Skin epidermis (tissue), 12 donors: ENCODE measurements at regions not wholly inside any gene's neighbourhood (a gene's known extent, or its start where the extent isn't known, plus 50 kb on each side); places are given as distances from the start of the nearest gene placed in this dataset.

ENCODE experiments used
- H3K27ac ChIP-seq, 21 experiments: fragments of 200-600 bp; sonication (generic) in 11 of 21; one replicate each; pipeline ENCODE4 v1.5.0; 2020; ENCODE audit warnings: mild to moderate bottlenecking in 3 of 21, inconsistent platforms in 2 of 21, moderate library complexity in 2 of 21
- H3K4me3 ChIP-seq, 7 experiments: fragments of 200-600 bp; sonication (generic) in 2 of 7; one replicate each; pipeline ENCODE4 v1.5.0; 2020; ENCODE audit warnings: inconsistent platforms in 2 of 7, mild to moderate bottlenecking in 2 of 7, moderate library complexity in 1 of 7

DNA sequence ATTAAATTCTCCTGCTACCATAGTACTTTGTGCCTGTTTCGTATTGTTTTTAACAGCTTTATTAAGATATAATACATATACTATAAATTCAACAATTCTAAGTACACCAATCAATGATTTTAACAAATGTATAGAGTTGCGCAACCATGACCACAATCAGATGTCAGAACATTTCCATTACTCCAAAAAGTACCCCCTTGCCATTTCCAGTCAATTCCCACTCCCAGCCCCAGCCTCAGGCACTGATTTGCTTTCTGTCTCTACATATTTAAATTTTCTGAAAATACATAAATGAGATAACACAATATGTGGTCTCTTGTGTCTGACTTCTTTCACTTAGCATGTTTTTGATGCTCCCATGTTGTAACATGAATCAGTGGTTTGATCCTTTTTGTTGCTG is 193.9 kb downstream of the FIGN start:
- no peak overlapping the region for H3K27ac ChIP-seq

DNA sequence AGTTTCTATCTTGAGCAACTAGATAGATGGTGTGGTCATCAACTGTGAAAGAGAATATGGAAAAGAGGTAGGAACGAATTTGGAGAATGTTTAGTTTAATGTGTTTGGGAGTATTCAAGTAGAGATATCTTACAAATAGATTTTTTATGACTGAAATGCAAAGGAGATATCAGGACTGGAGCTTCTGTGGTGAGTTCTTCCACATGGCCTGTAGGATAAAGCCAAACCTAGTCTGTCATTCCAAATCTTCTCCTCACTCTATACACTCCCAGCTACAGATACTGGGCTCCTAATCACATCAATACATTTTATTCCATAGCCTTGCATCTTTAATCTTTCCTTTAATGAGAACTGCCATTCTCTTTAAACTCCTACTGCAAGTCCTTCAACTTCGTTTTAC is 194.3 kb downstream of the FIGN start:
- Histone ChIP-seq H3K4me3 (no peak overlapping the region), H3K27ac (no peak overlapping the region)

More for the DNA sequence above, 193.9 kb downstream of the FIGN start:
- H3K4me3 ChIP-seq, result no peak overlapping the region

DNA sequence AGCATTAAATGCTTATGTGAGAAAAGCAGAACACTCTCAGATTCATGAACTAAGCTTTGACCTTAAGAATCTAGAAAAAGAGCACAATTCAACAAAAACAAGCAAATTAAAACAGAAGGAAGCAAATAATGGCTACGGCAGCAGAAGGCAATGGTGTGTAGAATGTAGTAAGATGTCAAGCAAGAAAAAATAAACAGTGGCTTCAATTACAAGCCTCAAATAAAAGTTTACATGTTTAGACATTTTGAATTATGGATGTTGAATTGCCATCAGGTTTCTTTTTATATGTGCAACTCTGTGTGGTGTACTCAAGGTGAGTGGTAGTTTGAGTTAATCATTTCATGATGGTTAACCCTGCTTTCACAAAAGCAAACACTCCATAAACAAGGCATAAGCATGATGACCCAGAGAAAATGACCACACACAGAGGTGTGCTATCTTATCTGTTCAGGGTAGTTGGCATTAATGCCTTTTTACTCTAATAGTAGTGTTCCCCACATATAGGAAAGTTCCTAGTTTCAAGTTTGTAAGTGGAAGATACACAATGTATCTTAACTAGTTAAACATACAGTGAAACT is 207.1 kb downstream of the FIGN start:
- Histone ChIP-seq H3K4me3 (no peak overlapping the region), H3K27ac (no peak overlapping the region)

DNA sequence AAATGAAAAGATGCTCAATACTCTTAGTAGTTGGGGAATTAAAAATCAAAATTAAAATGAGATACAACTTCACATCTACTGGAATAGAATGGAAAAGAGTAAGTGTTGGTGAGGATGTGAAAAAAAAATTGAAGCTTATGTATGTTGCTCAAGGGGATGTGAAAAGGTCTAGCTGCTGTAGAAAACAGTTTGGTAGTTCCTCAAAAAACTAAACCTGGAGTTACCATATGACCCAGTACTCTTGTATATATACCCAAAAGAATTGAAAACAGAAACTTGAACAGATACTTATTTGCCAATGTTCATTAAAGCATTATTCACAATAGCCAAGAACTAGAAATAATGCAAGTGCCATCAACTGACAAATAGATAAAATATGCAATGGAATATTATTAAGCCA is 208.4 kb downstream of the FIGN start:
- Histone ChIP-seq H3K27ac (no peak overlapping the region), H3K4me3 (no peak overlapping the region)

DNA sequence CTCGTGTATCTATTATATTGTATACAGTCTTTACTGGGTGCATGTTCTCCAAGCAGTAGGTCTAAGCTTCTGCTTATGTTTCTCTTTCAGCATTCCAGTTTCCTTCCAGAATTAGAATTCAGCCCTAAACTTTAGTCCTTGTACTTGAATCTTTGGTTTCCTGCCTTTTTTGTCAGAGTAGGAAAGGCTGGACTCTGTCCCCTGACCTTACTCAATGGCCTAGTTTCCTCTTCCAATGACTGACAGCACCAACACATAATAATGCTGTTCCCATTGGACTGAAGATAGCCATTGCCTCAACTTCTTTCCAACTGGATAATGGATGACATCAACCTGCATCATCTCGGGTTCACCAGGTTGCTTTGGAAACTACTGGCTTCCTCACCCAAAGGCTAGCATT is 217.0 kb downstream of the FIGN start:
- H3K27ac ChIP-seq, result no peak overlapping the region
- no peak overlapping the region for H3K4me3 ChIP-seq

DNA sequence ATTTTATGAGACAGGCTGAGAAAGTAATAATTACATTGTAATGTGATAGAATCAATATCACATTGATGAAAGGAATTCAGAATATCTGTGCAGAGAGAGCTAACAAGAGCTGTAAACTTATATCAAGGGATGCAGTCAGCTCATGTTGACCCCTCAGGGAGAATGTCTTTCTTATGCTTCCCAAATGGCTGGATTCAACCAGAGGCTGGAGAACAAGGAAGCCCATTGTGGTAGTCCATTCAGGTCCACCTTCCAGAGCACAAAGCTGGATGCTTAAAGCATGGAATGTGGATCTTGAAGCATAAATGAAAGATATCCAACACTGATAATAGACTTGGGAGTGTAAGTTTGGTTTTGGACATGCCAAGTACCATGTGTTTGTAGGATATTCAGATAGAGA is 220.0 kb downstream of the FIGN start:
- Histone ChIP-seq H3K27ac (no peak overlapping the region), H3K4me3 (no peak overlapping the region)

DNA sequence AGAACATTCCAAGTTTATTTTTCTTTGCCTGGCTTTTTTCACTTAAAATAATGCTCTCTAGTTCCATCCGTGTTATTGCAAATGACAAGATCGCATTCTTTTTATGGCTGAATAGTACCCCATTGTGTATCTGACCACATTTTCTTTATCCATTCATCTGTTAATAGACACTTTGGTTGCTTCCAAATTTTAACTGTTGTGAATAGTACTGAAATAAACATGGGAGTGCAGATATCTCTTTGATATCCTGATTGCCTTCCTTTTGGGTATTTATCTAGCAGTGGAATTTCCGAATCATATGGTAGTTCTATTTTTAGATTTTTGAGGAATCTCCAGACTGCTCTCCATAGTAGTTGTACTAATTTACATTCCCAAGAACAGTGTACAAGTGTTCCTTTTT is 230.5 kb downstream of the FIGN start:
- Histone ChIP-seq H3K27ac (no peak overlapping the region), H3K4me3 (no peak overlapping the region)

DNA sequence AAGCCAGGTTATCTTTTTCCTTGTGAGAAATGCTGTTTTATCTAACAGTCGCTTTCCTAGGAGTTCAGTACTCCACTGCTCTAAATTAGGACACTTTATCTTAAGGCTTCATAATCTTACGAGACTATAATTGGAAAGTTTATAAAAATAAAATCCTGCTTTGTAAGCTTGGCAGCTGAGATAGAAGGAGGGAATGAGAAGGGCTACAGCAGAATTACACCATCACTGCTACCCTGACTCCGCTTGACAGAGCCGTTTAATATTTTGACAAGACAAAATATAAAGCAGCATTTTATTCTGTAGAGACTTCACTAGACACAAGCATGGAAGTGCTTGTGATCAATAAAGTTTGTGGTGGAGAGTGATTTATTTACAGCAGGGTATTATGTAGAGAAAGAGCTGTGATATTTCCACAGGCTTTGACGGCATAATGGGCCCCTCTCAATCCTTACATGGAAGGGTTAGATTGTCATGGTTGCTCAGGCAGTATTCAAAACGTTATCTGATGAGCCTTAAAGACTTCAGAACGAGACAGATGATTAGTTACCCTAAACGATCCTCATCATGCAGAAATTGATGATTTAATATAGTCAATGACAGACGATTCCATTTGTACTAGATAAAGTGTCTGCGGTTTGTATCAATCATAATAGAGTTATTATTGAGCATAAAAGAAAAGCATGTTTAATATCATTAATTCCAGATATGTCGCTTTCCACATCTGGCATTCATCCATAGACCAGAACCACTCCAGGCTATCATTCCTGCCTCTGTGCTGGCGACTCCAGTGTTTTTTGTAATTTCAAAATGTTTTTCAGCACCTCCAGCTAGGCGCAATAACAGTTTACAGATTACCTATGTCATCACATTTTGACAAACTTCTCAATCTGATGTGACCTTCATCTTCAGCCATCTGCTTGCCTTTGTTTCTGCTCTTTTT is 242.2 kb downstream of the FIGN start:
- Histone ChIP-seq H3K27ac (no peak overlapping the region), H3K4me3 (no peak overlapping the region)

DNA sequence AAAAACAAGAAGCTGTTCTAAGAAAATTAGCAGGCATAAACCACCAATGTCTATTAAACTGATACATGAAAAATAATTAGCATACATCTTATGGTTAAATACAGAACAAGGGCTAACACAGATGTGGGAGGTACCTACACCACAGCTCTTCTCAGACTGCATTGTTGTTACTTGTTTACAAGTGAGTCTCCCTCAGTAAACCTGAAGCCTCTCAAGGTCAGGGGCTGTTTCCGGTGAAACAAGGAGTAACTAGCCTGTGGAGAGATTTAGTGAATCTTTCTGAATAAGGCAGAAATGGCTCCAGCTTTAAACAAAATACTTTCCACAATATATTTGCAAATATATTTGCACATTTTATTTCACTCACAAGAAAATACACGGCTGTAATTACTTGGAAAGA is 244.0 kb downstream of the FIGN start:
- Histone ChIP-seq H3K4me3 (no peak overlapping the region), H3K27ac (no peak overlapping the region)

DNA sequence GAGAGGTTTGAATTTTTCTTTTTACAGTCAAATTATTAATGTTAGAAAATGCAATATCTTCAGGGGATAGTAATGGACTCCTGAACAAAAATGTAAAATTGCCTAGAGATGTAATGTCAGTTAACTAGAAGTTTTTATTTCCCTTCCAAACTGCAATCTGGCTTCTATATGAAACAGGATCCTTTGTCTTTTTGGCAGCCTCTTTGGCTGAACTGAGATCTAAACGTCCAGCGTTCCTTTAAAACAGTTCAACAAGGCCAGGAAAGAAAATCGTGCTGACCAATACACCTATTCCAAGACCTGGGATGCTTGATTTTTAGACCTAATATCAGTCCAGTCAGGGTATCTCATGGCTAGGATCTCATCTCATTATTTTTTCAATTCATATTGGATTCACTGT is 245.5 kb downstream of the FIGN start:
- no peak overlapping the region for H3K4me3 ChIP-seq
- H3K27ac ChIP-seq, result no peak overlapping the region

DNA sequence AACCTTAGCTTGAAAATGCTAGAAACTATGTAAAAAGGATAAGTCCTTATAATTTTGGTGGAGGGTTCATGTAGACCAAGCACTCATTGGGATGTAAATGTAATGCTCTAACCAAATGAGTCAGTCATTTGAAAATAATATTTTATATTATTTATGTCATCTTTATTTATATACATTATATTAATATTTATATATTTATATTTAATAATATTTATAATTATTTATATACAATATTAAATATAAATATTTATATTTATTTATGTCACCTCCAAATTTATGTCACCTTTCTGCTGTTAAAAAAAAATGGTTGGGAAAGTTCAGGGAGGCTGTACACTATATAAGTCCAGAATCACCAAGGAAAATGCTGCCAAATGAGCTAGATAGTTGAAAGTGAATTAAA is 254.3 kb downstream of the FIGN start:
- Histone ChIP-seq H3K4me3 (no peak overlapping the region), H3K27ac (no peak overlapping the region)

DNA sequence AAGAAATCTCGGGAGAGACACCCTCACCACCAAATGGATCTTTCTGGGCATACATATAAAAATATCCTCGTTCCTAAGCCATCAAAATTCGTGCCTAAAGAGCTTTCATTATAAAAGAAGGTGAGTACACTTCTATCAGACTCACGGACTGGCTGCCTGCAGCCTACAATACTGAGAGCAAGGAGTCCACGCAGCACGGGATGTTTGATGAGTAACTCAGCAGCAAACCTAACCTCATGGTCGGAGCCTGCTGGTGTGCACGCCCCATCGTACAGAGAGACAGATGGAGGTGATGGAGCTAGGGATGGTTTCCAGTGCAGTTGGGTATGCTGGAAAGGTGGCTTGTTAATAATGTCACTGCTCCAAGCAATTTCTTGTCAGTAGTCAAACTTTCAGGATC is 256.2 kb downstream of the FIGN start:
- Histone ChIP-seq H3K4me3 (no peak overlapping the region), H3K27ac (no peak overlapping the region)

DNA sequence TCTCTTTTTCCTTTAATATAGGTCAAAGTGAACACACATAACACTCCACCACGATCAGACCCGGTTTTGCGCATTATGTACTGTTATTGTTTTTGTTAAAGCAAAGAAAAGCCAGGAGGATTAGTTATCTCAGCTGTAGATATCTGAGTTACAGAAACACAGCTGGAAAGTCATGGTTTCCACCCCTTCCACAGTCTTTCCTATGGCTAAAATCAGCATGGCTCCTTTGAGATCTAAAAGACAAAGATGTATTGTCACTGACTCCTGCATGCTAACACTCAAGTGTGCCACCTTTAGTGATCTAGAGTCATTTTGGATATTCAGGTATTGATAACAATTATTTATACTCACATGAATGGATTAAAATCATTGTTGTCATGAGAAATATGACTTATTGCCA is 260.0 kb downstream of the FIGN start:
- no peak overlapping the region for H3K4me3 ChIP-seq
- no peak overlapping the region for H3K27ac ChIP-seq

DNA sequence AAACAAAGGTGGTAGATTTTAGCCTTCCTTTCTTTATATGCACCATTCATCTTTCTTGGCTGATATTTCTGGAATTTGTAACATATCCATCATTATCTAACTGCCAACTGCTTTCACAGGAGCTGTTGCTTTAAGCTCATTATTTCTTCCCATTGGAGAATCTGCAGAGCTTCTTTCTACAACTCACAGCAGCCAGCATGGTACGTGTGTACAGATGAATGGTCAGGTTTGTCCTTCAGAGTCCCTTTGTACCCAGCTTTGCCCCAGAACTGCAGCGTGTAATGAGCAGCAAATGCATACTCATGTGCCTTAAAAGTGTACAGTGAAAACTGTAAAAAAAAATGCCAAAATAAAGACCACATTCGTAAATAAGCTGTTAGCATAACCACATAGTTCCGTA is 260.9 kb downstream of the FIGN start:
- Histone ChIP-seq H3K4me3 (no peak overlapping the region), H3K27ac (no peak overlapping the region)

DNA sequence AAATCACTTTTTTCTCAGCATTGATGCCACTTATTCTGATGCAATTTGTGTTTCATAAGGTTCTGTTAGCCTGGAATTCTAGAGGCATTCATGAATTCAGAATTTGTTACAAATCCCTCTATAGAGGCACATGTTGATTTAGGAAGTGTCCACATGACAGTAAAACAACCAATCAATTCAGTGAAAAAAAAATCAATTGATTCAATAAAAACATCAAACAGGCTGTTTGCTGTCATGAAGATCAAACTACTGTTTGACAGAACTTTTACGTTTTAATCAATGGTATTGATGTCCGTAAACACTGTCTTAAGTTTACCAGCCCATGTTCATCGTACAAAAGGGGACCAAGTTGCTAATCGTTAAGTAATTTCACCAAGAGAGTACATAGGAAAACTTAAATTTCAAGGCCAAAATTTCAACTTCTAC is 261.5 kb downstream of the FIGN start:
- no peak overlapping the region for H3K4me3 ChIP-seq
- H3K27ac ChIP-seq, result no peak overlapping the region

DNA sequence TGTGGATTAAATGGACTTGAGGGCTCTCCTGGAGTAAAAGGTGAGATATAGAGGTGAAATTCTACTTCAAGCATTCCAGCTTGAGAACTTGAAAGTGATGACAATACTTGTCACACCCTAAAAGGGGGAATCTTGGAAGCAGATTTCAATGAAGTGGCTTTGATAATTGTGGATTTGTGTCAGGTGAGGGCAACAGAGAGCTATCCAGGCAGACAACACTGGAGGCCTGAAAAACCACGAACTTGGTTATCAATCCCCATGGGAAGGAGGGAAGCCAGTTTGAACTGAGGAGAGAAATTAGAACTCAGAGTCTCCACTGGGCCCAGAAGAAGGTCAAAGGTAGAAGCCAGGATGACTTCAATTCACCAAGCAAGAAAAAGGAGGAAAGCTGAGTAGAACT is 263.9 kb downstream of the FIGN start:
- H3K27ac ChIP-seq, result no peak overlapping the region
- H3K4me3 ChIP-seq, result no peak overlapping the region

DNA sequence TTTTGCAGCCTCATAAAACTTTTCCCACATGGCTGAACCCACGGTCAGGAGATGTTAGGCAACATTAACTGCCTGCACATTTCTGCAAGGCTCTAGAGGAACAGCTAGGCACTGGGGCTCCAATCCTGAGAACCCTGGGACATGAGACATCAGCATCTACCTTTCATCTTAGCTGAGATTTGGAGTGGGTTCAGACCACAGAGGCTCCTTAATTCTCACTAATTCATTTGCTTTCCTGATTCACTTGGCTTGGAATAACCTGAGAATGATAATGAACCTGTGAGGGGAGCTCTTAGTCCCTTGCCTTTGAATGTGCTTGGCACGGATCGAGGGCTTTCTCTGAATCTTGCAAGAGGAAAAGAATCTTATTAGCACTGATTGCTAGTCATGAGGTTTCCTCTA is 266.2 kb downstream of the FIGN start:
- H3K27ac ChIP-seq, result no peak overlapping the region
- H3K4me3 ChIP-seq, result no peak overlapping the region

DNA sequence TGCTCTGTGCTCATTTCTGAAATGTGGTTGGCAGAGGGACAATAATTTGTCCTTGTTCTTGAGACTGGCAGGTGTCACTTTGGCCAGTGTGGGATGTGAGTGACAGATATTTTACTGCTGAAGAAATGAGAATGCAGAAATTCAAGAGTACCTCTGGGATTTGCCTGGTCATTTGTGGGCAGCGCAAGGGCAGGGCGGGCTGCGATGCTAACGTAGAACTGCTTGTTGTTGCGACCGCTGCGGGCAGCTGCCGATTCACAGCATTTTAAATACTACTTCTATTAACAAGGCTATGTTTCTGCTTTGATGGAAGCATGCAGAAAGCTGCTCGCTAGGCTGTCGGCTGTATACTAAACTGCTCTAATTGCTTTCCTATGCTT is 268.6 kb downstream of the FIGN start:
- Histone ChIP-seq H3K27ac (no peak overlapping the region), H3K4me3 (no peak overlapping the region)

DNA sequence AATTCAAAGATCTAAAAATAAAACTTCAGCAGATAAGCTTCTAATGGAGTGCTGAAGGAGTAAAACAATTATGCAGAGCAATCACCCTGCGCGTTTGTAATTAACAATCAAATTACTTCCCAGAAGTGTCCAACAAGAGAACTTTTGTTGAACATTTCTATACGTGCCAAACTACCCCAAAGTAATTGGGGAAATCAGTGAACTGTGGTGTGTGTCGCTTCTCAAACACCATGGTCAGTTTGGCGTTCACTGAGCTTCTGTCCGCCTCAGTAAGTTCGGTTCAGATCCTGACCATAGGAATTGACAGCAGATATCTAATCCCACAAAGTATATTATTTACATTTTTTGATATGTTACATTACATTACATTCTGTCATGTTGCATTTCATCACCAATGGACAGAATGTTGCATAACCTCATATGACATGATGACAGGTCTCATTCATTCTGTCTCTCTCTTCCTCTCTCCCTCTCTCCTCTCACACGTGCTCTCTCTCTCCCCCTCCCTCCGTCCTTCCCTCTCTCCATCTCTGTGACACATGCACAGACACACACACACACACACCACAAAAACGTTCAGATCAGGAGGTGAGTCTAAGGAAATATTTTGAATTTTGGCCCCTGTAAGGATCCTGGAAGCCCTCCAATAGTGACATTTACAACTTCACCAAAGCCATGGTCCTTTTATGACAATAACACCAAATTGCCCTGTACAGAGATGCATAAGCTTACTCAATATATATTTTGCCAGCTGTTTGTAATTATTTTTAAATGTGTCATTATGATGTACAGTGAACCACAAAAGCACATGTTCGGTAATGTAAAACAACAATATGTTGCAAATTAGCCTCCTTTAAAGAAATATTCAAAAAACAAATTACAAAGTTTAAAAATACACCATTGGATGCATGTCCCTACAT is 269.2 kb downstream of the FIGN start:
- no peak overlapping the region for H3K4me3 ChIP-seq

DNA sequence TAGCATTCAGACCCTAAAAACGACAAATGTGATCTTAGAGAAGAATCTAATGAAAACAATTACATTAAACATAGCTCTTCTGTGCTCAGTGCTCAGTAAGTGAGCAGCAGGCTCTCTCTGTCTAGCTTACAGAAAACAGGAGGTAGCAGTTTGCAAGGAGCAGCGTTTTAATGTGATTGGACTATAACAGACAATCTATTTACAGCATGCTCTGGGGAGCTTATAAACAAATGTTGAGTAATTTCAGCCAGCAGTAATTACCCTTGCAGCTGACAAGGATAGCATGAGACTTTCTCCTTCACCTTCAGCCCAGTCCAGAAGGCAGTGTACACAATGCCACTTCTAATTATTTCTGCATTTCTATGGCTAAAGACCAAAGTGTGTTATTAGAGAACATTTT is 270.4 kb downstream of the FIGN start:
- Histone ChIP-seq H3K4me3 (no peak overlapping the region), H3K27ac (no peak overlapping the region)

More for the DNA sequence above, 269.2 kb downstream of the FIGN start:
- no peak overlapping the region for H3K27ac ChIP-seq

DNA sequence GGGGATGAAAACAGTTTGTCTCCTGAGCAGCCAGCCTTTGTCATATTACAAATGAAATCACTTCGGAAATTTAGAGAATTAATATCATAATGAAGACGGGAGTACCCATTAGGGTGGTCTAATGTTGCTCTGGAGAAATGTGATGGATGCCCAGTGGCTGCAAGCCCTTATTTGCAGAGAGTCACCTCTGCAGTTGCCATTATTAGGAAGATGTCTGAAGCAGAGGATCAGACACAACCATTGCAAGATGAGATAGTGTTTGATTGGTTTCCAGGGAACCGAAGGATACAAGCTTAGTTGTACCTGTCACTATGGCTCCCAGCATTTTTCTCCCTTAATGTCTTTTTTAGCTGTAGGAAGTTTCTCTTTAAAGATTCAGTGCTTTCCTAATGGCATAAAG is 272.4 kb downstream of the FIGN start:
- Histone ChIP-seq H3K4me3 (no peak overlapping the region), H3K27ac (no peak overlapping the region)
